Fibroblast of the conjunctiva (primary cell): ENCODE measurements at regions not wholly inside any gene's neighbourhood (a gene's known extent, or its start where the extent isn't known, plus 50 kb on each side); places are given as distances from the start of the nearest gene placed in this dataset.
"Not testable (repeated sequence)": the region's sequence is repeated elsewhere in the genome, so short reads cannot be mapped to it uniquely, and the experiment has no call there.

Source experiments
- DNase-seq: peaks from one replicate; pipeline ENCODE4 v3.0.0-alpha.2; 2010; ENCODE audit warnings: low read depth

DNA sequence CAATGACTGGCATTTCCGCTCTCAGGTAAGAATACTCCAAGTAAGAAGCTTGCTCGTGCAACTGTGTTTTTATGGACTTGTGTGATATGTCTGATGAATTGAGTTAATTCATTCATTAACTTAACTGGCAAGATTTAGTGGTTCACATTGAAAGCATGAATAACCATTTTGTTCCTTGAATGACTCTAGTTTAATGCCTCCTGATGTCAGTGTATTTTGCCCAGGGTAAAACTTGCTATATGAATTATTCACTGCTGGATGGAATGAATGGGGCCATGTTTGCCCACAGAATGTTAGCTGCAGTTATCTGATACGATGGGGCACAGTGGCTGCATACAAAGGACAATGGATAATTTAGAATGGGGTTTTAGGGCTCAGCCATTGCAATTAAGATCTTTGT lies 124.1 kb downstream of the ZNF365 start:
- DNase-seq, result no peak

DNA sequence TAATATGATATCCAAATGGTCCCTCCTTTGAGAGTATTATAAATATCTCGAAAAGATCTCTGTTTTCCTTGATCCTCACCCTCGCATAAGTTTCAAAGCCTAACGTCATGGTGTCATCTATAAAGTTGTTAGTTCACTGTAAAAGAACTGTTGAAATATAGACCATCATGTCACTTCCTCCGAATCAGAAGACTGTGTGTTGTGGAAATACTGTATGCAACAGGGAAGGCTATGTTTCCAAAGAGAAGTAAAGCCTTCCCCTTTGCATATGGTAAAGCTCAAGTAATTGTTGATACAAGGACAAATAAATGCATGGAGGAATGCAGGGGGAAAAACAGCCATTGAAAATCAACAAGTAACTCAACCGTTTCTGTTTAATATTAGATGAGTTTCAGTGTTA lies 125.9 kb downstream of the ZNF365 start:
- DNase-seq, result not testable (repeated sequence)

DNA sequence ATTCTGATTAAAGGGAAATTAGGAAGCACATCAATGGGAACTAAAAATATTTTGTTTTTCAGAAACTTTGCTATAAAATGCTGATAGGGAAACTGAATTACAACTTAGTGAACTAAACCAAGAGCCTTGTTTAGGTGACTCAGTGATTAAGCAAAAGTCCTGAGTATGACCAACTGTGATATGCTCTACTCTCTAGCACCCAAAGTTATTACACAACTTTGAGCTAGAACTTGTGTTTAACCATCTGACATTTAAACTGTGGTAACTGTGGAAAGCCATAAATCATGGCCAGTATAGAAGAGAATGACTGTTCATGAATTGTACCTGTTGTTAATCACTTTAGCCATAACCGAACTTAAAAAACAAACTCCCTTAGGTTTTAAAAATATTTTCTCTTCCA lies 127.4 kb downstream of the ZNF365 start:
- DNase-seq, result no peak

- no peak for DNase-seq
These were observed 128.9 kb downstream of the ZNF365 start for GRCh38 chr10:62502995-62503613.

GRCh38 chr10:62503872-62504271 lies 129.7 kb downstream of the ZNF365 start:
- no peak for DNase-seq

DNA sequence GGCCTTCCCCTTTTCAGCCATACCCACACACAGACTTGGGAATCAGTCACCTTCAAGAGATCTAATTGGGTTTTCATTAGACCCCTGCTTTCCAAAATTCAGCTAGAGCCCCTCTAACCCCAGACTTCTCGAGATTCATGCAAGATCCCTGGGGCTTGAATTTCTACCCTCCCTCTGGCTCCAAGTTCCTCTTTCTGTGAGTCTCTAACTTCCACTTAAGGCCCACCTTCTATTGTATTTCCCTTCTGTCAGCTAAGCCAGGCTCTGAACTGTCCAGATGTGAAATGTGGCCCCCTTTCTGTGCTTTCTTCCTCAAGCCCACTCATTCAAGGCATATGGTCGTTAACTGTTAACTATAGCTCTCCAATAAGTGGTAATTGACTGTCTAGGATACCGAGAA lies 132.2 kb downstream of the ZNF365 start:
- DNase-seq, result no peak

- DNase-seq, result no peak
These were observed 137.1 kb downstream of the ZNF365 start for GRCh38 chr10:62511238-62511637.

DNA sequence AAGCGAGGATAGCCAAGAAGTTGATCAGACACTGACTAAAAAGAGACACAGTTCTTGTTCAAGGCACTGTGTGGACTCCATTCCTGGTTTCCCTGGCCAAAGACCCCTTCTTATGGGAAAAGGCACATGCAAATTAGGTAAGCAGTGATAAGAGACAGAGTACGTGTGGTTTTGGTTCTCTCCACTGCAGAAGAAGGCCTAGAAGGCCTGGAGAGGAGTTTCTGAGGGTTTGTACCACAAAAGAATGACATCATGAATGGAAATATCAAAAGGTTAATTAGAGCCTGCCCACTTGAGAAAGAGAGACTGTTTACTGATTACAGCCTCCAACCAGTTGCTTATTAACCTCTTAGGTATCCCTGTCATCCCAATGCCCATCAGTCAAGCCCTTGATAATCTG lies 137.5 kb downstream of the ZNF365 start:
- no peak for DNase-seq

GRCh38 chr10:62512732-62513475 lies 138.7 kb downstream of the ZNF365 start:
- DNase-seq, result no peak

GRCh38 chr10:62514079-62514693 lies 140.0 kb downstream of the ZNF365 start:
- DNase-seq, result no peak

DNA sequence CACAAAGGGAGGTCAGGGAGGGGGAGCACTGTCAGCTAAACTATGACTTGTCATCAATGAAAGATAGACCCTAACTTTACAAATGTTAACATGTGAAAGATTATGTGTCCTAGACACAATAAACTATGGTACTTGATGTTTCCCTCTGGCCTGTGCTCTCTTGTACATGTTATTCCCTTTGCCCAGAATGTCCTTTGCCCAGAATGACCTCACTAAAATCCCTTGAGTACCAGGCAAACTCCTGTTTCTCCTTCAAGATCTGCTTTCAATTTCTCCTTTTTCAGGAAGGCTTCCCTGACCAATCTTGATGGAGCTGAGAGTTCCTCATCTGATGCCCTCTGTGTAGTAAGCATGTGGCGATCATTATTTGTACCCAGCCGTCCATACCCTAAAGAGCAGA lies 143.1 kb downstream of the ZNF365 start:
- DNase-seq, result no peak

DNA sequence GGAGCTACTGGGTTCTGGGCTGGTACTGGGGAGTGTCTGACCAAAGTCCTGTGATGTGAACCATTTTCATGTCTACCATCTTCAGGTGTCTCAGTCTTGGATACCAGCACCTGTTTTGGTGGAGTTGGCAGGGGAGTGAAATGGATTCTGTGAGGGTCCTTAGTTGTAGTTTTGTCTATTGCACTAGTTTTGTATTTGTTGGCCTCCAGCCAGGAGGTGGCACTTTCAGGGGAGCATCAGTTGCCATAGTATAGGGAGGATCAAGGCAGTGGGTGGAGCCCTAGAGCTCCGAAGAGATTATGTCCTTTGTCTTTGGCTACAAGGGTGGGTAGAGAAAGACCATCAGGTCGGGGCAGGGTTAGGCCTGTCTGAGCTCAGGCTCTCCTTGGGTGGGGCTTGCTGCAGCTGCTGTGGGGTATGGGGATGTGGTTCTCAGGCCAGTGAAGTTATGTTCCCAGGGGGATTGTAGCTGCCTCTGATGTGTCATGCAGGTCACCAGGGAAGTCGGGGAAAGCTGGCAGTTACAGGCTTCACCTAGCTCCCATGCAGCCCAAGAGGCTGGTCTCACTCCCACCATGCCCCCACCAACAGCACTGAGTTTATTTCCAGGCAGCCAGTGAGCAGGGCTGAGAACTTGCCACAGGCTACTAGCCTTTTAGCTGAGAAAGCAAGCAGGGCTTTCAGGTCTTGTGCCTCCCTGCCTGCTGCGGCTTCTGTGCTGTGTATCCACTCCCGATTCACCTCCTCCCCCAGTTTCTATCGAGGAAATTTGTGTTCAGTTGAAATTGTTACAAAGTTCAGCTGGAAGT lies 153.1 kb downstream of the ZNF365 start:
- DNase-seq, result no peak

- no peak for DNase-seq
These were observed 154.3 kb downstream of the ZNF365 start for GRCh38 chr10:62528441-62528840.

GRCh38 chr10:62529396-62529795 lies 155.2 kb downstream of the ZNF365 start:
- no peak for DNase-seq

GRCh38 chr10:62534031-62534430 lies 159.9 kb downstream of the ZNF365 start:
- no peak for DNase-seq

- DNase-seq, result no peak
These were observed 164.4 kb downstream of the ZNF365 start for GRCh38 chr10:62538606-62539005.

GRCh38 chr10:62540389-62540788 lies 166.2 kb downstream of the ZNF365 start:
- DNase-seq, result no peak

- no peak for DNase-seq
These were observed 167.6 kb downstream of the ZNF365 start for GRCh38 chr10:62541811-62542210.

DNA sequence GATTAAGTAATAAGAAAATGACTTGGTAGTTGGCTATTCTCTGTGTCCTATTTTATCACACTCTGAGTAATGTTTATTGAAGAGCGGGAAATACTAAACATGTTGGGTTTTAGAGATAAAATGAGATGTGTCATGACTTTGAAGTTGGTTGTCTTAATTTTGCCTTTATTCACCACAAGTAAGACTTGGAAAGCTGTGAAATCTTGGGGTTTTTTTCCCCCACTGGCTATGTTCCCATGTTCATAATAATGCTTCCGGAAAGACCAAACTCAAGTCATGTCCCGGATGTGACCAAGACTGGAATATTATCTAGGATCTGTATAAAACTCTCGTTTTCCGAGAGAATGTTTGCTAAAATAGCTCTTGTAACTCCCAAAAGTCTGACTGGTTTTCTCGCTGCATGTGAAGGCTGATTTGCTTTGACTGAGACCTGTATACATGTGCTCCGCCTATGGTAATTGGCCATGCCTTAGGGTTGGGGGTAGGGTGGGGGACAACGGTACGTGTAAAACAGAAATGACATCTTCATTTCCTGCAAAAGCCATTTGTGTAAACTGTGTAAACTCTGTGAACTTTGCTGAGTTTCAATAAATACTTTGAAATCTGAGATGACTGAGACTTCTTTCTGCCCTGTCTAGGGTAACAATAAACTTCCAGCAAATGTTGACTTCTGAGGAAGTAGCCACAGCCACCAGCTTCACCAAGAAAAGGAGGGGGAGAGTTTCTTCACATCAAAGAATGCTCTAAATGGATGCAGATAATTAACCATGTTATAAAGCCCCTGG lies 169.6 kb downstream of the ZNF365 start:
- DNase-seq, result no peak

DNA sequence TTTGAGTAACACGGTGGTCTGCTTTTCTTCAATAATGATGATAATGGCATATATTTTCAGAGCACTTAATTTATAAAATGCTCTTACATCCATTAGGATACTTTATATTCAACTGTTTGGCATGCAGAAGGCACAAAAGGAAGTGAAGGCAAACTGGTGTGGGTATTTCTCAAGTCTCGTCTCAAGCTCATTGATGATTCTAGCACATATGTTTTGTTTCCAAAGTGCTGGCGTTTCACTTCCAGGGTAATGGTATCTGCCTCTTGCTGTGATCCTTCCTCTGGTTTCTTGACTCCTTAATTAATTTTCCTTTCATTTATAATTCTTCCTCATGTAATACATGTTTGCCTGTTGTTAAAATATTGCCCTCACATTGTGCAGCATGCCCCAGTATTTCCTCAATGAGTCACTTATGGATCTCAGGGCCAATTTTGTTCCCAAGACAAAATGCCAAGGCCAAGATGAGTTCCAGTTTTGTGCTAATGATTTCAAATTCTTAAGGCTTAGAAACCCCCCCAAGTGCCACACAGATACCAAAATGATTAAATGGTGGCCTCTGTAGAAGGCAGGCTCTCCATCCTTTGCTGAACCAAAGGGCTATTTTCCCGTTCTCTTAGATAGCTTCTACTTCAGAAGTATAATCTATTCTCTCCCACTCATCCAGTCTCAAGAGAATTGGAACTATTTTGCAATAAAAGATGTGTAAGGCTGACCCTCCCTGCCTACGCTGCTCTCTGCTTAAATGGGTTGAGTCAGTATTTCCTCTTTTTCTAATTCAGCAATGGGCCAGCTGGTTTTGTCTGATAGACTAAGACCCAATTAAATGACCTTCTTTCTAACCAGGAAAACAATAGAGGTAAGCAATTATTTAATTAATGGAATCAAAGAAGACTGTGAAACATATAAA lies 171.2 kb downstream of the ZNF365 start:
- peak; percentile 50 for DNase-seq

DNA sequence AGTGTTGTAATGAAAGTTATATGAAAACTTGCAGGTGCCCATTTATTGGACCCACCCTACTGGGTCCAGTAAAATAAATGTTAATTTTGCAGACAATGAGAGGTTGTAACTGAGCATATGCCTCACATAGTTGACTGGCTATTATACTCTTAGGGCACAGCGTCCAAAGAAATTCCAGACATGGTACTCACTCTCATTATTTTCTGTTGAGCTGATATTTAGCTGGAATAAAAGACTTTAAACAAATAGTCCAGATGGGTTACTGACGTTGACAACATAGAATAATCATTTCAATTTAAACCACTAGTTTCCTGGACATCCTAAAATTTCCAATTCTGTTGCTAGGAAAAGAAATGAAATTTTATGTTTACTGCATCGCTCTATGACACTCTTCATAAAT lies 174.5 kb downstream of the ZNF365 start:
- DNase-seq, result no peak
